8988T (cell line): ENCODE measurements at regions not wholly inside any gene's neighbourhood (a gene's known extent, or its start where the extent isn't known, plus 50 kb on each side); places are given as distances from the start of the nearest gene placed in this dataset.

Experiments used
- DNase-seq: peaks from one replicate; pipeline ENCODE4 v3.0.0; 2011

DNA sequence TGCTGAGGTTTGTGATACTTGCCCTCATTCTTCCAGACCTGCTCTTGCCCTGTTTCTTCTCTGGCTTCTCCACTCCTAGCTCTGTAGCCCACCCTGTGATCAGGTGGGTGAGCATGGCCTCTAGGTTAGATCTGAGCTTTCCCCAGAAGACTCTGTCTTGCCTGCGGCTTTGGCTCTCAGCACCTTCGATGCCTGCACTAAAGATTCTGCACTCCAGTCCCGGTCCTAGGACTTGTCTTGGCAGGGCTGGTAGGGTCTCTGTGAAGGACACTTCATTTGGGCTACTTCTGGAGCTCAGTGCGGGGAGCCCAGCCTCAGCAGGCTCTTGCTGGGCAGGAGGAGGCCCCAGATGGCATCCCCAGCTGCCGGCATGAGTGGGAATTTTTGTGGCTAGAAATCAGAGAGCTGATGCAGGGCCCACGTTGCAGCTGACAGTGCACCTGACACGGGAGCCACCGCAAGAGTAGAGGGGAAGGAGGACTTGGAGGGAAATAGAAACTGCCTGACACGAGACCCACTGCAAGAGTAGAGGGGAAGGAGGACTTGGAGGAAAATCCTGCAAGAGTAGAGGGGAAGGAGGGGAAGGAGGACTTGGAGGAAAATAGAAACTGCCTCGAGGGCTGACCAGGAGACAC, 226.9 kb upstream of the B3GAT1 start:
- DNase-seq = no peak

DNA sequence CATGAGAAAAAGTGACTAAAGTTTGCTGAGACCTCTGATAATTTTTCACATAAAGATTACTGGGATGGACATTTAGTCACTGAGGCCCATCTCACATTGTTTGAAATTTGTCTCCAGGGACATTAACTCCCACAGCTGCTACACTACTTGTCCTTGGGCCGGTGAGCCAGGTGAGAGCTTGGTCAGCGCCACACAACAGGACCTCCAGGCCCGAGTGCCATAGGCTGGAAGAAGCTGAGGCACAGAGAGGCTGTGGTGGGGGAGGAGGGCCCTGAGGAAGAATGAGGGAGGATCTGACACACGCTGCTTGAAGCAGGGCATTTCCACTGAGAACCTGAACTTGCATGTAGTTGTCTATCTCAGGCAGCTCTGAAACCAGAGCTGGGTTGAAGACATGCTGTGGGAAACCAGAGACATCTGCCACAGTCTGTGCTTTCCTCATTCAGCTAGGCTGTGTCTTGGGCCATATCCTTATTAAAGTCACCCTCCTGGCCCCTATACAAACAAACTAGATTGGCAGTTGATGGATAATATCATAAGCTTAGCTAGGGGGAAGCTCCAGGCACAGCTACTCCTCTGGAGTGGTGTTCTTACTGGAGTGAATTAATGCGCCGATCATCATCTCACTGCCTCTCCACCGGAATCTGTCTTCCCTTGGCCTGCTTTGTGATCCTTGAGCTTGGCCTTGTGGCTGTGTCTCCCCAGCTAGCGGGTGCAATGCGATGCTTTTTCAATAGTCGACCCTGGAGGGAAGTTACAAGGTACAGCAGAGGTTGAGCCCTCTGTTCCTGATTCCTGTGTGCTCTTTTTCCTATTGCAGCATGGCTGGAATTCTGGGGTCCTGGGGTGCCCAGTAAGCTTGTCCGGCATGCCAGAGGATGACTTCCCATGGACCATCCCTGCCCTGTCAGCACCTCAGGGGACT, 225.3 kb upstream of the B3GAT1 start:
- DNase-seq = no peak

GRCh38 chr11:134636071-134636470, 224.0 kb upstream of the B3GAT1 start:
- no peak for DNase-seq

GRCh38 chr11:134634897-134635831, 223.1 kb upstream of the B3GAT1 start:
- no peak for DNase-seq

GRCh38 chr11:134633276-134633675, 221.2 kb upstream of the B3GAT1 start:
- DNase-seq = no peak

DNA sequence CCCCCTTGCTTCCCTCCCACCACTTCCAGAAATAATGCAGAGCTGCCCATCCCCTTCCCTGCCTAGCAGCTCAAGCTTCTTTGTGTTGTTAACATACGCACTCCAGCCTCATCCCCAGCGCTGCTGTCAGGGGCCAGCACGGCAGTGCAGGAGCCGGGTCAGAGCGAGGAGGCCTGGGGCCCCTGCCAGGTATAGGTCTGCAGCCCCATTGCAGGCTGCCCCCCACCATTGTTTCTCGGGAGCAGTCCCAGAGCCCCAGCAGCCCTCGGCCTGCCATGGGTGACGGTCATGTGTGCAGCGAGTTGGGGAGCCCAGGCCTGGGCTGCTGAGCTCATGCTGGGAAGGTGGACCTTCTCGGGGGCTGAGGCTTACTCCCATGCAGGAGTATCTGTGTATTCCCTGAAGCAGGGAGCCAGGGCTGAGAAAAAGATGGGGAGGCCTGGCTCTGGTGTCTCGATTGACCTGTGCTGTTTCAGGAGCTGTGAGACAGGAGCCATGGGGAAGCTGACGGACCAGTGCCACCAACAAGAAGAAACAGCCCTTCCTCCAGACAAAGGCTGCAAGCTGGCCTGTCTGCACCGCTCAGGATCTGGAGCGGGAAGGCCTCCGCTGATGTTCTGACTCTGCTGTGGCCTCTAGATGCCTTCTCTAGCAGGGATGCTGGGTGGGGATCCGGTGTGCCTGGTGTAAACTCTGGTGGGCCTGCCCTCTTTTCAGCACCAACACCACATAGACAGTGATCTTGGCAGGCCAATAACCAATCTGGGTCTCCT, 220.5 kb upstream of the B3GAT1 start:
- no peak for DNase-seq

DNA sequence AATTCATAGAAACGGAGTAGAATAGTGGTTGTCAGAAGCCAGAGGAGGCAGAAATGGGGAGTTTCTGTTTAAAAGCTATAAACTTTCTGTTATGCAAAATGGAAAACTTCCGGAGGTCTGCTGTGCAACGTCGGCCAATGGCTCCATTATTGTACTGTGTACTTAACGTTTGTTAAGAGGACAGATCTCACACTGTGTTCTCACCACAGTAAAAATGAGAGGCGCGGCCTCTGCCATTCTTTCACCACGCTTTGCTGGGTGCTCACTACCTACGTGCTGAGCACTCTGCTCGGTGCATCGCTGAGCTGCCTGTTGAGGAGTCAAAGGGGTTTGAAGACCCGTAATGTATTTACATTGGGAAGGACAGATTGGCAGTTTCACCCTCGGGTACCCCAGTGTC, 218.8 kb upstream of the B3GAT1 start:
- DNase-seq = no peak

DNA sequence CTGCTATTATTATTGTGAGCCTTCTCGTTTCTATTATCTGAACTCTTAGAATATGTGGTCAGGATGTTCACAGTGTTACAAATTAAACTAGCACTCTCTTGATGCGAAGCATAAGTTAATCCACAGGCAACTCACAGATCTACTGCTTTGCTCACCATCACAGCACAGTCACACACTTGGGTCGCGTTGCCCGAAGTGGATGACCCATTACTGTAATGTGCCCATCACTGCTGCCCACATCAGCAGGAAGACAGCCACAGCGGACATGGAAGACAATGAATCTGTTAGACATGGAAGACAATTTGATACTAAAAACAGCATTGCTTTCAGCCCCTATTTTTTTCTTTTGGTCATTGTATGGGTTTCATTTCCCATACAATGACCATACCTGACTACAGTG, 216.4 kb upstream of the B3GAT1 start:
- no peak for DNase-seq

DNA sequence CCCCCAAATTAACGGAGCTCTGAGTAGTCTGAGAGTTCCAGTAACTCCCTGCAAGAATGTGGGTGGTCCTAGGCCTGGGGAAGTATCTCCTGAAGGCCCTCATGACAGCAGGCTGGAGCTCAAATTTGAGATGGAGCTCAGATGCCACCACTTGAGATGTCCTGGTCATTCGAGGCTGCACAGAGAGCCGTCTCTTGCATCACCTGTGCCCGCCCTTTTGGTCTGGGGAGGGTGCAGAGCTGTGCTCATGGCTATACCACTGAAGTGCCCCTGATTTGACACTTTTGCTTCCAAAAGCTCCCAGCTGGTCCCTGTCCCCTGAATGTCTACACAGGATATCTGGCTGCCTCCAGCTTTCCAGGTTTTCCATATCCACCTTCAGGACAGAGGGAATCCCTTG, 214.0 kb upstream of the B3GAT1 start:
- DNase-seq = no peak

DNA sequence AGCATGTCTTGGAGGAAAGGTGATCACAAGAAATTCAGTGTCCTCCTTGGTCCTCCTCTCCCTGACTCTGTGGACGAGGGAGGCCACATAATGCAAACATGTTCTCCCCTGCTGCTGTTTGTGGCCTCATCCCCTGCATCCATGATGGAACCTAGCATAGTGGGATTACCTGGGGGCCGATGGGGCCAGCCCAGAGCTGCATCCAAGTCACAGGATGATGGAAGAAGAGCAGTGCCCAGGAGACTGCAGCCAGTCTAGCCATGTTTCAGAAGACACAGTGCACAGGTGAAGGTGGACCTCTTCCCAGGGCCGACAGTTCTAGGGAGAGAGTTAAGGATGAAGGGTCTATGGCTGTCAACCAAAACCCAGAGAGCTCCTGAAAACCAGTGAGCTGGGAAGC, 213.6 kb upstream of the B3GAT1 start:
- no peak for DNase-seq

- DNase-seq = no peak
Measured at GRCh38 chr11:134625151-134625550, 213.1 kb upstream of the B3GAT1 start.

DNA sequence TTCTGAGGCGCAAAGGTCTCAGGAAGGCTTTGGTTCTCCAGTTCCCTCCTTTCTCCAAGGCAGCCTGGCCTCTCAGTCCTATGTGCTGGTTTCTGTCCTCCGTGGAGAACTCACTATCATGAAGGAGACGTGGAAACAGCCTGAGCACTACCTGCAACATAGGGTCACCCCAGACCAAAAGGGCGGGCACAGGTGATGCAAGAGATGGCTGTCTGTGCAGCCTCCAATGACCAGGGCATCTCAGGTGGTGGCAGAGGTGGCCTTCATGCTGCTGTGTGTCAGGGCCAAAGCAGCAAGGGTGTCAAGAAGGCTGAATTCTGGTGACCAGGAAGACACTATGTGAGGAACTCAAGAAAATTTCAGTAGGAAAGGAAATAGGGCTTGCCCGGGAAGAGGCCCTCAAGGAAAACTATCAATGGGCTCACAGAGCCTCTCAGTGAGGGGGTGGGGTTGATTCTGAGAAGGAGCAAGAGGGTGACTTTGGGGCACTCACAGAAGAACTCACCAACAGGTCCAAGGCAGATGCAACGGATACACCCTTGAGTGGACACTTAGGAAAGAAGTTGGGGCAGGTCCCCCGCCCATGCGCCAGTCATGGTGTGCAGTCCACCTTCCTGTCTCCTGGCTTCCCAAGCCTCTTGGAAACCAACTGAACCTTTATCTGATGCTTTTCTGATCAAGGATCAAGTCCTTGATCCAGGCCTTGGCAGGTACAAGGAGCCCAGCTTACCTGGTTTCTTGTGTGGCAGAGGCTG, 212.3 kb upstream of the B3GAT1 start:
- DNase-seq = no peak

DNA sequence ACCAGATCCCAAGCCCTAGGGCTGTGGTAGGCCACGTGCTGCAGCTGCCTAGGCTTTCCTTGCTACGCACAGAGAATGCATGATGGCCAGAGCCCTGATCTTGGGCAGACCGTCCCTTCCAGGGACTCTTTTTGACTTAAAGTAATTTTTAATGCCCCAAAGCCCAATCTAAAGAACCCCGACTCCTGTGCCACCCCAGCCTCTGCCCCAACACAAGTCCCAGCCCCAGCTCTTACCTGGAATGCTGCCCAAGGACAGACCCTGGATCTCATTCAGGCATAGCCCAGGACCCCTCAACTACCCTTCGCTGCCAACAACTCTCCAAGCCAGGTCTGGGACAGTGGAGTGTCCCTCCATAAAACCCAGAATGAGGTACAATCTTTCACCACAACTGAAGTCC, 211.7 kb upstream of the B3GAT1 start:
- no peak for DNase-seq

- DNase-seq = no peak
Measured at GRCh38 chr11:134622458-134622857, 210.4 kb upstream of the B3GAT1 start.

GRCh38 chr11:134617360-134617759, 205.3 kb upstream of the B3GAT1 start:
- no peak for DNase-seq

GRCh38 chr11:134616038-134616437, 204.0 kb upstream of the B3GAT1 start:
- no peak for DNase-seq

- DNase-seq = no peak
Measured at GRCh38 chr11:134615041-134615615, 203.1 kb upstream of the B3GAT1 start.

DNA sequence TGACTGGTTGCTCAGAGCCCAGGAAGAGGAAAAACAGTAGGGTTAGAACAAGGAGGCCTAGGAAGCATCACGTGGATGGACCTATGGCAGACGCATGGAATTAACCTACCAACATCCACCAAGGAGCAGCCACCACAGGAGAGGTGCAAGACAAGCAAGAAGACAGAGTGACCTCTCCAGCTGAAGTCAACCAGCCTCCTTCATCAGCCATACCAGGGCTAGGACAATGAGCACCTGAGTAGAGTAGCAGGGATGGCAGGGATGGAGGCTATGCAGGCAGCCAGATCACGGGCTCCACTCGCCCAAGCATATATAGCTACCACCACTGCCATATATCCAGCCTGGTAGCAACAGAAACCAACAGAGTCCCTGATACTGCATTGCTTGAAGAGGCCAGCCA, 202.1 kb upstream of the B3GAT1 start:
- no peak for DNase-seq

- no peak for DNase-seq
Measured at GRCh38 chr11:134613646-134614045, 201.6 kb upstream of the B3GAT1 start.

DNA sequence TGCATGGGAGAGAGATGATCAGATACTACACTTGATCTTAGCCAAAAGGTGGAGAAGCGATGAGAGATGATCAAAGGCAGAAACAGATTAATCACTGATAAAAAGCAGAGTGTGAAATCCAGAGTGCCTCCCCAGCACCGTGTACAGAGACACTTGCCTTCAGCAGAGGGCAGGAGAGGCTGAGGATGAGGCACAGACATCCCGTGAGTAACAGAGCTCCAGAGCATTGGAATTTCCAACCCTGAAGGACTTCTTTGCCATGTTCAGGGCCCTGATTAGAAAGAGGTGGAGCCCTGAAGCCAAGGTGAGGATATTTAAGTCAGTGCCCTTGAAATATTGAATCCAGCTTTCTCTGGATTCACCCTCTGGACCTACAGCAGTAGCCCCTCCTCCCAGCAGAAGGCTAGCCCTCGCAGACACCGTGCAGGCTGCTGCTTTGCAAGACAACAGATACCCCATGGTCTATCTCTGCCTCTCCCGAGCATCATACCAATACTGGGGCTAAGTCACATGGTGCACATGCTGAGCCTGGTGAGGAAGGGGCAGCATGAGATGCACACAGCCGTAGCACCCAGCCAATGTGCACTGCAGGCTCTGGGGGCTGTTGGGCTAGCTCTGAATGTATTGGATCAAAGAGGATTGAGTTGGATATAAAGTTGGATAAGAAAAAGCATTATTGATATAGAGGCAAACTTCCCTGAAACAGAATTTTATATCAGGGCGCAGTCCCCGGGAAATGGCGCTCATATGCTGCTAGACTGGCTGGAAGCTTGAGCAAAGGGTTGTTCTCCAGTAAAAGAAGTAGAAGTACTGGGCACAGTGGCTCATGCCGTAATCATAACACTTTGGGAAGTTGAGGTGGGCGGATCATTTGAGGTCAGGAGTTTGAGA, 200.3 kb upstream of the B3GAT1 start:
- no peak for DNase-seq
